ENCODE measurements at regions not wholly inside any gene's neighbourhood (a gene's known extent, or its start where the extent isn't known, plus 50 kb on each side); places are given as distances from the start of the nearest gene placed in this dataset.

- Mint-ChIP-seq H3K27ac (no peak overlapping the region), H3K9me3 (peaks cover 0 to 2% (median 0%) of the 10 kb centered on the region in 9 donors), H3K36me3 (no peaks in the 10 kb centered on the region), H3K4me1 (no peaks in the 10 kb centered on the region), H3K27me3 (peaks cover 6 to 12% (median 8%) of the 10 kb centered on the region in 5 donors), H3K4me3 (no peak overlapping the region)
- DNase-seq (no peak), ATAC-seq (no peak)
- POLR2A ChIA-PET, result no interaction called here
Measured at GRCh38 chr16:73608911-73609310, 561.0 kb upstream of the ZFHX3 start.

GRCh38 chr16:73605309-73605708 is 557.4 kb upstream of the ZFHX3 start:
- DNase-seq (no peak), ATAC-seq (no peak)
- peaks cover 0 to 8% (median 4%) of the 10 kb centered on the region in 5 donors for H3K27me3 Mint-ChIP-seq
- peaks cover 0 to 7% (median 0%) of the 10 kb centered on the region in 9 donors for H3K9me3 Mint-ChIP-seq
- no peaks in the 10 kb centered on the region for H3K36me3 Mint-ChIP-seq
- no peak overlapping the region for H3K4me3 Mint-ChIP-seq
- no peaks in the 10 kb centered on the region for H3K4me1 Mint-ChIP-seq
- no peak overlapping the region for H3K27ac Mint-ChIP-seq
- POLR2A ChIA-PET, result no interaction called here

- Mint-ChIP-seq H3K4me1 (no peaks in the 10 kb centered on the region), H3K9me3 (peaks cover 0 to 7% (median 0%) of the 10 kb centered on the region in 9 donors), H3K27ac (no peak overlapping the region), H3K36me3 (no peaks in the 10 kb centered on the region), H3K4me3 (no peak overlapping the region), H3K27me3 (peaks cover 0 to 3% (median 2%) of the 10 kb centered on the region in 5 donors)
- POLR2A ChIA-PET, result no interaction called here
- DNase-seq, result no peak
- ATAC-seq, result no peak
Measured at GRCh38 chr16:73601911-73602310, 554.0 kb upstream of the ZFHX3 start.

GRCh38 chr16:73599870-73600269 is 551.9 kb upstream of the ZFHX3 start:
- Mint-ChIP-seq H3K9me3 (peaks cover 0 to 5% (median 0%) of the 10 kb centered on the region in 9 donors), H3K4me3 (no peak overlapping the region), H3K27me3 (no peaks in the 10 kb centered on the region), H3K27ac (no peak overlapping the region), H3K36me3 (no peaks in the 10 kb centered on the region), H3K4me1 (no peaks in the 10 kb centered on the region)
- DNase-seq (no peak), ATAC-seq (no peak)
- POLR2A ChIA-PET, result no interaction called here

- Mint-ChIP-seq H3K27ac (no peak overlapping the region), H3K4me1 (no peaks in the 10 kb centered on the region)
- POLR2A ChIA-PET, result no interaction called here
Measured at GRCh38 chr16:73599351-73599750, 551.4 kb upstream of the ZFHX3 start.

GRCh38 chr16:73584157-73584556 is 536.2 kb upstream of the ZFHX3 start:
- Mint-ChIP-seq H3K9me3 (peaks cover 1 to 31% (median 18%) of the 10 kb centered on the region in 9 donors), H3K36me3 (peaks cover 0 to 5% (median 0%) of the 10 kb centered on the region in 3 donors), H3K27ac (no peak overlapping the region), H3K27me3 (peaks cover 0 to 5% (median 4%) of the 10 kb centered on the region in 5 donors), H3K4me1 (no peaks in the 10 kb centered on the region), H3K4me3 (no peak overlapping the region)
- DNase-seq (no peak), ATAC-seq (no peak)
- POLR2A ChIA-PET, result no interaction called here

More at GRCh38 chr16:73599351-73599750, 551.4 kb upstream of the ZFHX3 start:
- Mint-ChIP-seq H3K4me3 (no peak overlapping the region), H3K27me3 (no peaks in the 10 kb centered on the region), H3K36me3 (no peaks in the 10 kb centered on the region), H3K9me3 (peaks cover 0 to 5% (median 0%) of the 10 kb centered on the region in 9 donors)
- DNase-seq (no peak), ATAC-seq (no peak)

- Mint-ChIP-seq H3K27me3 (peaks cover 2 to 27% (median 3%) of the 10 kb centered on the region in 5 donors), H3K4me1 (no peaks in the 10 kb centered on the region), H3K4me3 (no peak overlapping the region), H3K27ac (no peak overlapping the region), H3K9me3 (peaks cover 0 to 9% (median 0%) of the 10 kb centered on the region in 9 donors), H3K36me3 (no peaks in the 10 kb centered on the region)
- no peak for DNase-seq
- ATAC-seq, result no peak
- POLR2A ChIA-PET, result no interaction called here
Measured at GRCh38 chr16:73572135-73572828, 524.4 kb upstream of the ZFHX3 start.

GRCh38 chr16:73569266-73569980 is 521.5 kb upstream of the ZFHX3 start:
- Mint-ChIP-seq H3K27ac (no peak overlapping the region), H3K27me3 (peaks cover 3 to 30% (median 7%) of the 10 kb centered on the region in 5 donors), H3K9me3 (peaks cover 0 to 9% (median 1%) of the 10 kb centered on the region in 9 donors), H3K4me3 (no peak overlapping the region), H3K4me1 (no peaks in the 10 kb centered on the region), H3K36me3 (no peaks in the 10 kb centered on the region)
- no peak for DNase-seq
- POLR2A ChIA-PET, result no interaction called here
- ATAC-seq, result no peak

- DNase-seq (no peak), ATAC-seq (no peak)
- H3K9me3 Mint-ChIP-seq, result peaks cover 0 to 5% (median 2%) of the 10 kb centered on the region in 9 donors
- POLR2A ChIA-PET, result no interaction called here
- peaks cover 3 to 30% (median 7%) of the 10 kb centered on the region in 5 donors for H3K27me3 Mint-ChIP-seq
- H3K4me3 Mint-ChIP-seq, result no peak overlapping the region
- no peak overlapping the region for H3K27ac Mint-ChIP-seq
- H3K36me3 Mint-ChIP-seq, result no peaks in the 10 kb centered on the region
- H3K4me1 Mint-ChIP-seq, result no peaks in the 10 kb centered on the region
Measured at GRCh38 chr16:73568769-73569168, 520.8 kb upstream of the ZFHX3 start.

- POLR2A ChIA-PET, result interaction anchor here (0.6 kb wide), 1 partner anchor 91 kb away, joined by 5 read pairs; no protein-coding TSS in a partner anchor
- DNase-seq (no peak), ATAC-seq (no peak)
- Mint-ChIP-seq H3K4me1 (no peaks in the 10 kb centered on the region), H3K27ac (no peak overlapping the region), H3K4me3 (no peak overlapping the region), H3K36me3 (no peaks in the 10 kb centered on the region), H3K27me3 (peaks cover 3 to 30% (median 7%) of the 10 kb centered on the region in 5 donors), H3K9me3 (peaks cover 0 to 5% (median 2%) of the 10 kb centered on the region in 9 donors)
Measured at GRCh38 chr16:73565925-73566324, 518.0 kb upstream of the ZFHX3 start.

GRCh38 chr16:73565263-73565662 is 517.3 kb upstream of the ZFHX3 start:
- H3K4me3 Mint-ChIP-seq, result no peak overlapping the region
- ATAC-seq, result no peak
- no peak overlapping the region for H3K27ac Mint-ChIP-seq
- DNase-seq, result no peak
- POLR2A ChIA-PET, result no interaction called here
- H3K9me3 Mint-ChIP-seq, result peaks cover 0 to 5% (median 2%) of the 10 kb centered on the region in 9 donors
- H3K4me1 Mint-ChIP-seq, result no peaks in the 10 kb centered on the region
- peaks cover 3 to 34% (median 7%) of the 10 kb centered on the region in 5 donors for H3K27me3 Mint-ChIP-seq
- H3K36me3 Mint-ChIP-seq, result no peaks in the 10 kb centered on the region

GRCh38 chr16:73563709-73564108 is 515.8 kb upstream of the ZFHX3 start:
- peaks cover 0 to 5% (median 2%) of the 10 kb centered on the region in 9 donors for H3K9me3 Mint-ChIP-seq
- H3K27ac Mint-ChIP-seq, result no peak overlapping the region
- no peak overlapping the region for H3K4me3 Mint-ChIP-seq
- no peaks in the 10 kb centered on the region for H3K4me1 Mint-ChIP-seq
- POLR2A ChIA-PET, result no interaction called here
- DNase-seq (no peak), ATAC-seq (no peak)
- no peaks in the 10 kb centered on the region for H3K36me3 Mint-ChIP-seq
- peaks cover 3 to 20% (median 4%) of the 10 kb centered on the region in 5 donors for H3K27me3 Mint-ChIP-seq

GRCh38 chr16:73560497-73560896 is 512.6 kb upstream of the ZFHX3 start:
- ATAC-seq (no peak), DNase-seq (no peak)
- H3K36me3 Mint-ChIP-seq, result no peaks in the 10 kb centered on the region
- H3K9me3 Mint-ChIP-seq, result peaks cover 0 to 7% (median 0%) of the 10 kb centered on the region in 9 donors
- no peak overlapping the region for H3K27ac Mint-ChIP-seq
- no peaks in the 10 kb centered on the region for H3K4me1 Mint-ChIP-seq
- H3K27me3 Mint-ChIP-seq, result peaks cover 0 to 13% (median 0%) of the 10 kb centered on the region in 5 donors
- H3K4me3 Mint-ChIP-seq, result no peak overlapping the region
- POLR2A ChIA-PET, result no interaction called here

Measured in naive thymus-derived CD8-positive, alpha-beta T cell (primary cell).